Prostate gland (tissue), 2 donors: ENCODE measurements at regions not wholly inside any gene's neighbourhood (a gene's known extent, or its start where the extent isn't known, plus 50 kb on each side); places are given as distances from the start of the nearest gene placed in this dataset.

Experiments
- POLR2A ChIP-seq: fragments of 450-650 bp; IDR thresholded peaks from one replicate; pipeline ENCODE4 v1.6.1; 2016; ENCODE audit warnings: antibody characterized with exemption, mild to moderate bottlenecking
- TF ChIP-seq, protein P1 (sequence below), 4 experiments: fragments of 200-600 bp in 2 of 4; fragments of 450-650 bp in 2 of 4; sonication (generic) in 2 of 4; IDR thresholded peaks; 1 replicate in 3 of 4; 2 replicates in 1 of 4; pipeline ENCODE4 v1.5.1; 2016 to 2019; ENCODE audit warnings: antibody characterized with exemption in 4 of 4, mild to moderate bottlenecking in 2 of 4, moderate library complexity in 2 of 4

DNA sequence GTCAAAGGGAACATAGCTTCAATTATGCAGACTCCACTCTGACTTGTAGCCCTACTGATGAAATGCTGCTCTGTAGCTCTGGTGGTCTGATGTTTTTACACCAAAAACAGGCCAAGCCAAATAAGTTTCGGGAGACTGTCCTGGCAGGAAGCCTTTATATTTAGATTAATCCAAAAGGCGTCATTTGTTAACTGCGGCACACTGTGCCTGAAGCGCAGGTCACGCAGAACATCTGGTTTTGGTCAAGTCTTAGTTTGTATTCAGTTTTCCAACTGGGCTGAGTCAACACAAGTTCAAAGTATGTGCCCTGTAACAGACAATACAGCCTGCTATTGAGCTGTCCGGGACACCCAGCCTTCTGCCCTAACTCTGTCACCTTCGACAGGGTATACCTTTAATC is 154.6 kb upstream of the IPO5 start:
- TF ChIP-seq, protein P1, sequence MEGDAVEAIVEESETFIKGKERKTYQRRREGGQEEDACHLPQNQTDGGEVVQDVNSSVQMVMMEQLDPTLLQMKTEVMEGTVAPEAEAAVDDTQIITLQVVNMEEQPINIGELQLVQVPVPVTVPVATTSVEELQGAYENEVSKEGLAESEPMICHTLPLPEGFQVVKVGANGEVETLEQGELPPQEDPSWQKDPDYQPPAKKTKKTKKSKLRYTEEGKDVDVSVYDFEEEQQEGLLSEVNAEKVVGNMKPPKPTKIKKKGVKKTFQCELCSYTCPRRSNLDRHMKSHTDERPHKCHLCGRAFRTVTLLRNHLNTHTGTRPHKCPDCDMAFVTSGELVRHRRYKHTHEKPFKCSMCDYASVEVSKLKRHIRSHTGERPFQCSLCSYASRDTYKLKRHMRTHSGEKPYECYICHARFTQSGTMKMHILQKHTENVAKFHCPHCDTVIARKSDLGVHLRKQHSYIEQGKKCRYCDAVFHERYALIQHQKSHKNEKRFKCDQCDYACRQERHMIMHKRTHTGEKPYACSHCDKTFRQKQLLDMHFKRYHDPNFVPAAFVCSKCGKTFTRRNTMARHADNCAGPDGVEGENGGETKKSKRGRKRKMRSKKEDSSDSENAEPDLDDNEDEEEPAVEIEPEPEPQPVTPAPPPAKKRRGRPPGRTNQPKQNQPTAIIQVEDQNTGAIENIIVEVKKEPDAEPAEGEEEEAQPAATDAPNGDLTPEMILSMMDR (IDR thresholded peaks at IDR 0.05): no peak
- TF ChIP-seq POLR2A: no peak
